Posterior cingulate gyrus (tissue), 11 donors: ENCODE measurements at regions not wholly inside any gene's neighbourhood (a gene's known extent, or its start where the extent isn't known, plus 50 kb on each side); places are given as distances from the start of the nearest gene placed in this dataset.

ENCODE experiments used
- DNase-seq, 10 donors: peaks; one replicate each; pipeline versions ENCODE4 v3.0.0 to v3.0.0-alpha.2; 2020 to 2021; ENCODE audit warnings: mixed read lengths in 3 of 10
- intact Hi-C: fragments of 100-400 bp; cut with DNase I; formaldehyde crosslinking; loops from one replicate; pipeline ENCODE4 v1.15.1; 2023

- DNase-seq: peak in 1 of 10 donors; percentile 45
- intact Hi-C loops: no loop called here
Observed at GRCh38 chr4:144451766-144452450, 194.0 kb upstream of the HHIP start.

GRCh38 chr4:144456196-144456595 lies 189.8 kb upstream of the HHIP start:
- intact Hi-C loops: no loop called here

GRCh38 chr4:144461906-144462305 lies 184.1 kb upstream of the HHIP start:
- DNase-seq: no peak
- intact Hi-C loops: no loop called here

More at GRCh38 chr4:144456196-144456595, 189.8 kb upstream of the HHIP start:
- no peak for DNase-seq

GRCh38 chr4:144463236-144463635 lies 182.7 kb upstream of the HHIP start:
- intact Hi-C loops: no loop called here

GRCh38 chr4:144463896-144464295 lies 182.1 kb upstream of the HHIP start:
- intact Hi-C loops: no loop called here
- DNase-seq: peak in 1 of 10 donors; percentile 53

More at GRCh38 chr4:144463236-144463635, 182.7 kb upstream of the HHIP start:
- no peak for DNase-seq

- intact Hi-C loops: no loop called here
Observed at GRCh38 chr4:144465546-144465945, 180.4 kb upstream of the HHIP start.

GRCh38 chr4:144480068-144480467 lies 165.9 kb upstream of the HHIP start:
- no peak for DNase-seq
- intact Hi-C loops: no loop called here

More at GRCh38 chr4:144465546-144465945, 180.4 kb upstream of the HHIP start:
- no peak for DNase-seq

- DNase-seq: no peak
- intact Hi-C loops: no loop called here
Observed at GRCh38 chr4:144489831-144490230, 156.1 kb upstream of the HHIP start.

- intact Hi-C loops: no loop called here
- DNase-seq: no peak
Observed at GRCh38 chr4:144494280-144494679, 151.7 kb upstream of the HHIP start.

- intact Hi-C loops: no loop called here
- no peak for DNase-seq
Observed at GRCh38 chr4:144495944-144496343, 150.0 kb upstream of the HHIP start.

GRCh38 chr4:144499777-144500176 lies 146.2 kb upstream of the HHIP start:
- intact Hi-C loops: no loop called here
- DNase-seq: no peak

GRCh38 chr4:144501231-144501780 lies 144.7 kb upstream of the HHIP start:
- DNase-seq: no peak
- intact Hi-C loops: no loop called here

GRCh38 chr4:144504883-144505282 lies 141.1 kb upstream of the HHIP start:
- DNase-seq: no peak
- intact Hi-C loops: no loop called here

GRCh38 chr4:144507311-144508101 lies 138.4 kb upstream of the HHIP start:
- no peak for DNase-seq
- intact Hi-C loops: no loop called here

- no peak for DNase-seq
- intact Hi-C loops: no loop called here
Observed at GRCh38 chr4:144509088-144510015, 136.6 kb upstream of the HHIP start.

- intact Hi-C loops: no loop called here
Observed at GRCh38 chr4:144514736-144515135, 131.2 kb upstream of the HHIP start.

GRCh38 chr4:144518181-144518895 lies 127.6 kb upstream of the HHIP start:
- intact Hi-C loops: no loop called here
- no peak for DNase-seq

More at GRCh38 chr4:144514736-144515135, 131.2 kb upstream of the HHIP start:
- no peak for DNase-seq

GRCh38 chr4:144531841-144532240 lies 114.1 kb upstream of the HHIP start:
- DNase-seq: no peak
- intact Hi-C loops: no loop called here

- intact Hi-C loops: no loop called here
Observed at GRCh38 chr4:144547678-144548298, 98.2 kb upstream of the HHIP start.

More at GRCh38 chr4:144547678-144548298, 98.2 kb upstream of the HHIP start:
- no peak for DNase-seq
